Activated CD8-positive, alpha-beta T cell treated with anti-CD3 and anti-CD28 coated beads for 36 hours (primary cell): ENCODE measurements at regions not wholly inside any gene's neighbourhood (a gene's known extent, or its start where the extent isn't known, plus 50 kb on each side); places are given as distances from the start of the nearest gene placed in this dataset.

Experiments used
- ATAC-seq: fragments of 200-7000 bp; cut with Tn5 transposase; one replicate; pipeline ENCODE4 v1.10.0; 2021; ENCODE audit warnings: mild to moderate bottlenecking, moderate library complexity
- CTCF ChIA-PET: fragments of 350-600 bp; sonication (Branson Sonifier 250); formaldehyde crosslinking; loops from one replicate; lab custom pipeline; 2021; ENCODE audit warnings: antibody characterized with exemption; lab: Charles Lee
- POLR2A ChIA-PET: fragments of 350-600 bp; sonication (Branson Sonifier 250); formaldehyde crosslinking; loops from one replicate; lab custom pipeline; 2021; ENCODE audit warnings: antibody characterized with exemption; lab: Charles Lee
- DNase-seq: peaks from one replicate; pipeline ENCODE4 v3.0.0-alpha.2; 2020
- H3K27ac Mint-ChIP-seq: one replicate; pipeline ENCODE4 v1.8.0; 2021; ENCODE audit warnings: mild to moderate bottlenecking, mixed read lengths
- H3K27me3 Mint-ChIP-seq: one replicate; pipeline ENCODE4 v1.8.0; 2021; ENCODE audit warnings: mixed read lengths
- H3K36me3 Mint-ChIP-seq: one replicate; pipeline ENCODE4 v1.8.0; 2021; ENCODE audit warnings: low read depth, mixed read lengths
- H3K4me1 Mint-ChIP-seq: one replicate; pipeline ENCODE4 v1.8.0; 2021; ENCODE audit warnings: low read depth, mixed read lengths
- H3K4me3 Mint-ChIP-seq: one replicate; pipeline ENCODE4 v1.8.0; 2021; ENCODE audit warnings: mild to moderate bottlenecking, moderate library complexity, mixed read lengths
- H3K9me3 Mint-ChIP-seq: one replicate; pipeline ENCODE4 v1.8.0; 2021; ENCODE audit warnings: mixed read lengths
- CTCF ChIP-seq: fragments of 200-600 bp; IDR thresholded peaks from one replicate; pipeline ENCODE4 v1.8.0; 2022; ENCODE audit warnings: antibody characterized with exemption, mild to moderate bottlenecking
- intact Hi-C: fragments of 100-400 bp; cut with micrococcal nuclease; formaldehyde crosslinking; loops from one replicate; pipeline ENCODE4 v1.10.0; 2022

DNA sequence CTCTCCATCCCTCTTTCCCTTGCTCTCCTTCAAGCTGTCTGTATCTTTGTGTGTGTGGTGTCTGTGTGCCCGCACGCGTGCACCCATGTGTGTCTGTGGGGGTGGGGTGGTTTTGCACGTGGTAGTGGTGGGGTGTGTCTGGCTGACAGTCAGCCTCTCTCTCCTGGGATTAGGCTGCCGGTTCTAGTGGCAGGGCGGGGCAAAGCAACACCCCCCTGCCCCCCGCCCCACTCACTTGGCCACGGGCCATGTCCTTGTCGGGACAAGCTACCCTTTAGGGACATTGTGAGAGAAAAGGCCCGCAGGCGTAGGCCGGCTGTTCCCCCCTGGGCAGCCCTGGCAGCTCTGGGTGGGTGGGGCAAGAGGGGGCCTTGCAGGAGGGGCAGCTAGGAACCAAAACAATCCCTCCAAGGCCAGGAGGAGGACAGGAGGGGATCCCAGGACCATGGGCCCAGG is 182.6 kb downstream of the ALG10 start:
- Mint-ChIP-seq H3K4me3 (no peak overlapping the region), H3K27me3 (no peaks in the 10 kb centered on the region), H3K9me3 (no peaks in the 10 kb centered on the region), H3K36me3 (no peaks in the 10 kb centered on the region), H3K27ac (no peak overlapping the region), H3K4me1 (no peaks in the 10 kb centered on the region)
- intact Hi-C loops = no loop called here
- ATAC-seq (no peak), DNase-seq (no peak)
- POLR2A ChIA-PET = no interaction called here
- no peak for TF ChIP-seq CTCF
- CTCF ChIA-PET = no interaction called here

- no peak for TF ChIP-seq CTCF
- POLR2A ChIA-PET = no interaction called here
- intact Hi-C loops = no loop called here
- no peaks in the 10 kb centered on the region for H3K9me3 Mint-ChIP-seq
- H3K36me3 Mint-ChIP-seq = no peaks in the 10 kb centered on the region
- H3K4me1 Mint-ChIP-seq = no peaks in the 10 kb centered on the region
- H3K27me3 Mint-ChIP-seq = no peaks in the 10 kb centered on the region
- no peak for ATAC-seq
- H3K4me3 Mint-ChIP-seq = no peak overlapping the region
- DNase-seq = no peak
- CTCF ChIA-PET = no interaction called here
- no peak overlapping the region for H3K27ac Mint-ChIP-seq
Measured at GRCh38 chr12:34205401-34205800, 183.1 kb downstream of the ALG10 start.

- no peak overlapping the region for H3K4me3 Mint-ChIP-seq
Measured at GRCh38 chr12:34206061-34206785, 183.9 kb downstream of the ALG10 start.

GRCh38 chr12:34207858-34208257 is 185.6 kb downstream of the ALG10 start:
- no peak for ATAC-seq
- TF ChIP-seq CTCF = no peak
- Mint-ChIP-seq H3K4me3 (no peak overlapping the region), H3K36me3 (no peaks in the 10 kb centered on the region), H3K9me3 (no peaks in the 10 kb centered on the region), H3K27ac (no peak overlapping the region), H3K27me3 (no peaks in the 10 kb centered on the region), H3K4me1 (no peaks in the 10 kb centered on the region)
- intact Hi-C loops = no loop called here
- CTCF ChIA-PET = interaction anchor here (0.6 kb wide), 2 partner anchors 8 to 10 kb away, joined by 3 read pairs; no protein-coding TSS in a partner anchor
- DNase-seq = no peak
- POLR2A ChIA-PET = no interaction called here

More at GRCh38 chr12:34206061-34206785, 183.9 kb downstream of the ALG10 start:
- Mint-ChIP-seq H3K9me3 (no peaks in the 10 kb centered on the region), H3K4me1 (no peaks in the 10 kb centered on the region), H3K36me3 (no peaks in the 10 kb centered on the region), H3K27me3 (no peaks in the 10 kb centered on the region), H3K27ac (no peak overlapping the region)
- POLR2A ChIA-PET = no interaction called here
- intact Hi-C loops = no loop called here
- ATAC-seq (no peak), DNase-seq (no peak)
- TF ChIP-seq CTCF = no peak
- CTCF ChIA-PET = no interaction called here

- no peak for DNase-seq
- no peak overlapping the region for H3K27ac Mint-ChIP-seq
- no peak overlapping the region for H3K4me3 Mint-ChIP-seq
- ATAC-seq = no peak
- H3K36me3 Mint-ChIP-seq = no peaks in the 10 kb centered on the region
- no peaks in the 10 kb centered on the region for H3K27me3 Mint-ChIP-seq
- H3K9me3 Mint-ChIP-seq = no peaks in the 10 kb centered on the region
- CTCF ChIA-PET = interaction anchor here (0.6 kb wide), 1 partner anchor 10 kb away, joined by 3 read pairs; no protein-coding TSS in a partner anchor
- intact Hi-C loops = no loop called here
- TF ChIP-seq CTCF = no peak
- POLR2A ChIA-PET = no interaction called here
- no peaks in the 10 kb centered on the region for H3K4me1 Mint-ChIP-seq
Measured at GRCh38 chr12:34208331-34209258, 186.3 kb downstream of the ALG10 start.
